ENCODE measurements at regions not wholly inside any gene's neighbourhood (a gene's known extent, or its start where the extent isn't known, plus 50 kb on each side); places are given as distances from the start of the nearest gene placed in this dataset.

GRCh38 chr2:195606179-195606578 lies 50.8 kb upstream of the SLC39A10 start:
- DNase-seq (no peak), ATAC-seq (no peak)

DNA sequence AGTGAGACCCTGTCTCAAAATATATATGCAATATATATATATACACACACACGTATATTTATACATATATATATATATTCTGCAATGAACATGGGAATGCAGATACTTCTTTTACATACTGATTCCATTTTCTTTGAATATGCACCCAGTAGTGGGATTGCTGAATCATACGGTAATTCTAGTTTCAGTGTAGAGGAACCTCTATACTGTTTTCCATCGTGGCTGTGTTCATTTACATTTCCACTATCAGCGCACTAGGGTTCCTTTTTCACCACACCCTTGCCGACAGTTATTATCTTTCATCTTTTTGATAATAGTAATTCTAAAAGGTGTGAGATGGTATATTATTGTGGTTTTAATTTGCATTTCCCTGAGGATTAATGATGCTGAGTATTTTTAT lies 52.3 kb upstream of the SLC39A10 start:
- ATAC-seq (peak; percentile 75), DNase-seq (no peak)

GRCh38 chr2:195603998-195604397 lies 53.0 kb upstream of the SLC39A10 start:
- DNase-seq = no peak
- no peak for ATAC-seq

DNA sequence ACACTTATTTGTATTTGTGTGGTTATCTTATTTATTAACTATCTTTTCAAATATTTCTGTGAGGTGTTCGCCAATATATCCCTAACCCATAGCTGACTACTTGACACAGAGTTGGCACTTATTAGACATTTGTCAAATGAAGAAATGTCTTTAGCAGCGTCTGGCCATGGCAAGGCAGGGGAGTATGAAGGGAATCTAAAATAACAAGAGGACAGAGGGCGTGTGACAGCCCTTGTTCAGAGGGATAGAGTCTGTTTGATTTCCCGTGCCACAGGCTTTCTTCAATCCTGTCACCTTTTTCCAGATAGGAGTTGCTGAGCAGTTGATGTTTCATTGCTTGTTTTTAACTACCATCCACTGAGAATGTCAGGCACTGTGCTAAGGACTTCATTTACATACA lies 53.6 kb upstream of the SLC39A10 start:
- no peak for DNase-seq
- ATAC-seq = no peak

GRCh38 chr2:195602687-195603086 lies 54.3 kb upstream of the SLC39A10 start:
- DNase-seq (no peak), ATAC-seq (no peak)

DNA sequence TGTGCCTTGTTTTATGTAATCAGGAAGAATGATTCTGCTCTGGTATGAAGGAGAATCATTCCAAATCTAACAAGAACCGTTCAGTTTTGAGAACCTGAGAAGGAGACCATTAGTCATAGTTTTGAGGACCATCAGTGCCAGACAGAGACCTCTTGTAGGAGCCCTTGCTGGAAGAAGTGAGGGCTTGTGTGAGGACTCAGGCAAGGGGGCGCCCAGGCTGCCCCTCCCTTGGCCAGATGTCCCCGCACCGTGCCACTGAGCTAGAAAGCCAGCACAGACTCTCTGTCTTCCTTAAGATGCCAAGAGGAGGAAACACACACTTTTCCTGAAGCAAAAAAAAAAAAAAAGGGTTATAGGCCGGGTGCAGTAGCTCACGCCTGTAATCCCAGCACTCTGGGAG lies 55.7 kb upstream of the SLC39A10 start:
- ATAC-seq (no peak), DNase-seq (no peak)

- ATAC-seq = no peak
- no peak for DNase-seq
Observed at GRCh38 chr2:195600778-195601177, 56.2 kb upstream of the SLC39A10 start.

DNA sequence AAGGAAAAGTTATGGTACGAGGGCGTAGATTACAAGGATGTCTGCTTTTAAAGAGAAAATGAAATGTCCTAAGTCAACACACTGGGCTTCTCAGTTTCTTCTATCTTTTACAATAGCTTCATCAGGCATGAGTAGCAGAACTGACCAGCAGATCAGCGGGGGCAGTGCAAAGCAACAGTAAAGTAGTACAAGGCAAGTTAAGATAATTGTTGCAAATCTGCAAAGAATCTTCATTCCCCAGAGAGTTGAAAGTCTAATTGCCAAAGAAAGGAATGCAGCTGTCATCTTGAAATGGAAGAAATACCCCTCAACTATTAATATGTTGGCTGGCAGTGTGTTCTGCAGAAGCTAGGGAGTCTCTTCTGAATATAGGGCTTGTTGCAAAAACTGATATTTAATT lies 60.2 kb upstream of the SLC39A10 start:
- DNase-seq (no peak), ATAC-seq (no peak)

- ATAC-seq (no peak), DNase-seq (no peak)
Observed at GRCh38 chr2:195595825-195596224, 61.2 kb upstream of the SLC39A10 start.

DNA sequence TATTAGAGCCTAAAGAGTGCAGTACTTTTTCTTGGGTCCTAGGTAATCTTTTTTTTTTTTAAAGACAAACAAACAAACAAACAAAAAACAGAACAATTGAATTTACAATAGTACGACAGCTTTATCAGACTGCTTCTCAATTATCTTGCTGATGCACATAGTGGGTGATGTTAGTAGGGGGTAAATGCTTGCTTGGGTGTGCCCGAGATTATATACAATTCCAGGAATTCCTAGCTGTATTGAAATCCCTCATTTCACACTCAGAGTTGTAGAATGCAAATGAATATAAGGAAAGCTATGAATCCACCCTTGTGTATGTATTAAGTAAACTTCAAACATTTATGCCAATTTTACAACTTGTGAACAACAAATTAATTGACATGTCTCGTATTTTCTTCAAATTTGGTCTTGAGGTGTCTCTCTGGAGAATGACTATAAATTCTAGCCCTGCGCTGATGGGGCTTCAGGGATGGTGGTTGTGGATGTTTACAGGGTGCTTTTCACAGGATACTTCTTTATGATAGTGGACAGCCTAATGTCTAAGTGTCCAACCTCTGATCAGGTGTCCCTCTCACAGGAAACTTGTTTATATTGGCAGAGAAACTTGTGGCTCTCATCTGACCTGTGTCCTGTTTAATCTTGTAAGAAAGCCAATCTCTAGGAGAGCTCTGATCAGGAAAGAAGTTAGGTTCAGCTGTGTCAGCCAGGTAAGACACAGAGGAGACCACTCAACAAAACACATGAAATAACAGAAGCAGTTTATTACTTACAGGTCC lies 61.9 kb upstream of the SLC39A10 start:
- DNase-seq (no peak), ATAC-seq (no peak)

DNA sequence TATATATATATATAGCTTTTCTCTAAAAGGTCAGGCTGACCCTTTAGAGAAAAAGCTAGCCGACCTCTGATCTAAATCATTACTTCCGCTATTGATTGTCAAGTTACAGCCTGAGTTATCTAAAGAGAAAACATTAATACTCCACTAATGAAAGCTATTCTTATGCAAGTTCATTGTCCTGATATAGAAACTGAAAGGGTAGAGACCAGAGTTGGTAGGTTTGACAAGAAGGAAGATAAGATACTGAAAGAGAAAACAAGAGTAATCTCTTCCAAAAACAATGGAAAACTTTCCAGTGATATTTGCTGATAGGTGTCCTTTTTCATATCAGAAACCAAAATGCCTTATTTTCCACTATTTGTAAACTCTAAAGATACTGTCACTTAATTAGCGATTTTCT lies 62.8 kb upstream of the SLC39A10 start:
- DNase-seq (no peak), ATAC-seq (no peak)

- no peak for DNase-seq
- no peak for ATAC-seq
Observed at GRCh38 chr2:195592105-195592504, 64.9 kb upstream of the SLC39A10 start.

- ATAC-seq (no peak), DNase-seq (no peak)
Observed at GRCh38 chr2:195590861-195591205, 66.2 kb upstream of the SLC39A10 start.

DNA sequence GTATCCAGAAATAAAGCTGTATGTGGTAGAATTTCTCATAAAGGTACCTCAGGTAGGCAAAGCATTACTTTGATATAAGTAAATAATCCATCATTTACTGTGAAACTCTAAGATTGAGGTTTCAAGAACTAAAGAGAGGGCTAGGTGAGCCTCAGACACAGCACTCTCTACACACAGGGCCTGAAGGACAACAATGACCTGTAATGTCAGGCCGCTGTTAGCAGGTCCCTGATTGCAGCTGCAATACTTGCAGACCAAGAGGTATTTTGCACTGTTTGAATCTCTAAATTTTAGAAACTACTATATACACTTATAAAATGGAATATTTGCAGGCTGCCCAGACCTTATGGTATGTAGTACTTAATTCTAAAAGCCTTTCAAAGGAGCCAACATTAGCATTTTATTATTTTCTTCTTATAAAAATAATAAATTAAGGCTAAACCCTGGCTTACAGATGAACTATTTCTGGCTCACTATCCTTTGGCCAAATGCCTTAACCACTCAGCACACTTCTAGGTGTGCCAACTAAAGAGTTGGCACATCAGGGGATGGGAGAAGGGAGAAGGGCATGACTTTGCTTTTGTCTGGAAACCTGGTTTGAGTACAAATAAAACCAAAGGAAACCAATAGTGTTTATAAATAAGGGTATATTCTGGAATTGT lies 66.7 kb upstream of the SLC39A10 start:
- no peak for DNase-seq
- ATAC-seq = no peak

GRCh38 chr2:195587966-195588365 lies 69.1 kb upstream of the SLC39A10 start:
- ATAC-seq (no peak), DNase-seq (no peak)

- ATAC-seq = no peak
Observed at GRCh38 chr2:195586062-195586714, 70.8 kb upstream of the SLC39A10 start.

DNA sequence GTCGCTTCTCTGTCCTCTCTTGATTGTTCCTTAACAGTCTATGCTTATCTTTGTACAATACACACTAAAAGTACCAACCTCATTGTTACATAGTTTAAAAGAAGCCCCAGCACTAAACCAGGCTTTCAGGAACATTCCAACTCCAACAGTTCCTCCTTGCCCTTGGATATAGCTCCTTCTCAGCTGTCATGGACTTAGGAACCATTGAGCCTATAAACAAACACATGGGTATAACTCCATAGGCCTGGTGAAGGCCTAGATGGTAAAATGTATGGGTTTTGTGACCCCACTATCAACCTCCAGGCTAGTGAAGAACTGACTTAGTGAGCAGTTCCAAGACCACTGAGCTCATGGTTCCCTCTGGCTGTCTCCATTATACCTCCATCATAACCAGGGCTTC lies 74.8 kb upstream of the SLC39A10 start:
- DNase-seq = no peak
- no peak for ATAC-seq

More at GRCh38 chr2:195586062-195586714, 70.8 kb upstream of the SLC39A10 start:
- no peak for DNase-seq

DNA sequence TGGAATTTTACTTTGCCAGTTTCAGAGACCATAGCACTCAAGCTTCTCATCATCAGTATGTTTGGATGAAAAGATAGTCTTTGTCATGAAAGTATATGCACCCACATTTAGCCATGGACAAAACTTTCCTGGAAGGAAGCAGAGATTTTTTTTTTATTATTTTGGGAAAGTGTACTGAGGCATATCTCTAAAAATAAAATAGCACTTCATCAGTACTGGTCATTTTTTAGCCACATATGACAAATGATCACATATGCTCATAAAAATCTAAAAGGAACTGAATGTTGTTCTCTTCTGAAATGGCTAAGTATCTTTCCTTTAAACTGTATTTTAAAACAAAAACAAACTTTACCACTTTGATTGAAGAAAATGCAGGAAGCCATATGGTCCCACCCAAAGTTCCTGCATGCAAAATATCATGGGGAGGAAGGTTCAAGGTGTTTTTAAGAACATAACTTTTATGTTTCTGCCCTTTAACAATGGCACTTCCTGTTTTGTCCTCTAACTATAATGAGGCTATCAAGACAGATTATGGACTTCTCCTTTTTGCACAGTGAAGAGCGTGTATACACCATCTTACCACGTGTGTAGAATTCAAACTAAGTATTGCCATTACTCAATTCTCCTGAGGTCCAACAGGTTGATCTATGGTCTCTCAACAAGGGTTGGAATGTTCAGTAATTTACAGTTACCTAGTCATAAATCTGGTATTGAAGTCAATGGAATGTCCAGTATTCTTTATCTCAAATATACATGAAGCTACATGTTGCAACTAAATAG lies 77.1 kb upstream of the SLC39A10 start:
- ATAC-seq = no peak

GRCh38 chr2:195575879-195576401 lies 81.1 kb upstream of the SLC39A10 start:
- DNase-seq (peak; percentile 30), ATAC-seq (peak; percentile 66)

More for the DNA sequence above, 77.1 kb upstream of the SLC39A10 start:
- DNase-seq = no peak

DNA sequence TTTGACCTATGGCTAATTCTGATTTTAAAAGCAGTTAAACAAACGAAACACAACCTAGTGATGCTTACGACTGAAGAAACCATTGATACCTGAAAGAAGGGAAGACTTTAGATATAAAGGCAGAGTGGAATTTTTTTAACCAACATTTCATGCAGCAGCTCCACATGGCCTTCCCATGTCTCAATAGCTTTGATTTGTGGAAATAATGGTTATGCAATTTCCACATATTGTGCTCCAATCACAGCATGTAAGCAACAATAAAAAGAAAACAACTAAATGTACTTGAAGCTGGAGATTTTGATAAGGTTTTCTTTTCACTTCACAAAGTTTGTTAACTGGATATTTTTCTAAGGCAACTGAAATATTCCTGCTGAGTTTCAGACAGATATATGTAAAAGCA lies 82.0 kb upstream of the SLC39A10 start:
- DNase-seq (no peak), ATAC-seq (no peak)

- ATAC-seq (no peak), DNase-seq (no peak)
Observed at GRCh38 chr2:195574312-195574711, 82.7 kb upstream of the SLC39A10 start.

DNA sequence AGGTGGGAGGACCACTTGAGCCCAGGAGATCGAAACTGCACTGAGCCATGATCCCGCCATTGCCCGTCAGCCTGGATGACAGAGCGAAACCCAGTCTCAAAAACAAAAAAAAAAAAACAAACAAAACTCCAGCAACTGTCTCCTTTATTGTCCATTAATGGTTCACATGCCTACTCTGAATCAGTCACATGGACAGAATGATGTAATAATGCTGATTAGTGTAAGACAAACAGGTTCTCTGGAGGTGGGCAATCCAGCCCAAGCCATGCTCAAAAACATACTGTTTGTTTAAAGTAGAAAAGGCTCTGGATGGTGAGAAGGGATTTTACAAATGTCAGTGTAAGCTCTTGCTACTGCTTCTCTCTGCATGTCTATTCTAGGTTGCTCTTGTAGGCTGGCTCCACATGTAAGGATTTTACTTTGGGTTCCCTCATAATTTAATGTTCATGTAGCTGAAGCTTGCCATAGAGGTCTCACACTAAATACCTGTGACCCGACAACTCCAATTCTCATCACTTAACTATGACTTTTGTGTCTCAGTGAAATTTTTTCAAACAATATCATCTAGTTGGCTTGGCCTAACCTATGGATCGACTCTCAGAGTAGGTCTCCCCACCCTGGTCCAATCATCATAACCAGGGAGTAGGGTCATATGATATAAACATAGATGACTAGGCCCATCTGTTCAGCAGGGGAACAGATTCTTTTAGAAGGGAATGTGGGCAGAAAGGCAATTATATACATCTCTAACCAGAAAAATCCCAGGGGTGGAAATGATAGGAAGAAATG lies 83.9 kb upstream of the SLC39A10 start:
- DNase-seq (no peak), ATAC-seq (no peak)

All from stimulated activated naive CD8-positive, alpha-beta T cell treated with anti-CD3 and anti-CD28 coated beads, Interleukin-15, Interleukin-2, amounts not matched to agents 100 U/mL and 50 U/mL, for 24 hours (primary cell).